ENCODE measurements at regions not wholly inside any gene's neighbourhood (a gene's known extent, or its start where the extent isn't known, plus 50 kb on each side); places are given as distances from the start of the nearest gene placed in this dataset.

DNA sequence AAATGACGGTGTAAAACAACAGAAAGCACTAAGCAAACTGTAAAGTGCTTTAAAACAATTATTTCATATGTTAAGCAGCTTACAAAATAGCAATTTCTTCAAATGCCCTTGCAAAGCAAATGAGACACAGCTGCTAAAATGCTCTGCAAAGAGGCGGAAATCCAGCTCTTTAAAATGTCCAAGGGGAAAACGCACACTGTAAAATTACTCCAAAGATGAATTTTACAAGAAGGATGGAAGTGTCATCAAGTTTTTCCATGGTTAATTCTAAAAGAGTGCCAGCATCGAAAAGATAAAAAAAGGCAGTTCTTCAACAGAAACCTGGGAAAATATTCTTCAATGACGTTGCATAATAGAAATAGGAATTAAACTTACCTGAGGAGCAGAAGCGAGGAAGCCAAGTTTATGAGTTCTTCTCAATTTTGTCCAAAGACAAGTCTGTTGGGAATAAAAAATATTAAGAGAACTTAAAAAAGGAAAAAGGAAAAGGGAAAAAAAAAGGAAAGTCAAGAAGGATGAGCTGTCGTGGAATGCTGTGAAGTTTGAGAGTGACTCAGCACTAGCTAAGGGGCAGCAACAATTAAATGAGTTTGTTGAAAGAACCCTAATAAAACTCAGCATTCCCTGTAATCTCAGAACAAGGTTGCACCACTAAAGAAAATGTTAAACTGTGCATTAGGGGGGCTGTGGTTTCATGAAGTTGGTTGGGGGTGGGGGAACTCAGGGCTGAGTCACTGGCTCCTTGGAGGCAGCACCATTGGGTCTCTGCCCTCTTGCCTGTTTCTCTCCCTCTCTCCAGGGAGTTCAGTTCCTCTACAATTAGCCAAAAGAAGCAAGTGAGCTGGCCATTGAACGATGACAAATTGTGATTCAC, 64.2 kb upstream of the BLID start:
- Histone ChIP-seq H3K27me3 (no peaks in the 10 kb centered on the region), H3K4me3 (no peak overlapping the region), H3K9me3 (no peaks in the 10 kb centered on the region), H3K27ac (peak overlapping the region; percentile 43 to 69 (median 61)), H3K36me3 (no peaks in the 10 kb centered on the region), H3K4me1 (peaks cover 0 to 28% (median 19%) of the 10 kb centered on the region in 4 donors)
- intact Hi-C loops (cut with DNase I): no loop called here
- DNase-seq: no peak
- TF ChIP-seq POLR2A (IDR thresholded peaks at IDR 0.05) (no peak), POLR2AphosphoS5 (IDR thresholded peaks at IDR 0.05) (peak in 1 of 4 donors; percentile 19)
- TF ChIP-seq, protein P1, sequence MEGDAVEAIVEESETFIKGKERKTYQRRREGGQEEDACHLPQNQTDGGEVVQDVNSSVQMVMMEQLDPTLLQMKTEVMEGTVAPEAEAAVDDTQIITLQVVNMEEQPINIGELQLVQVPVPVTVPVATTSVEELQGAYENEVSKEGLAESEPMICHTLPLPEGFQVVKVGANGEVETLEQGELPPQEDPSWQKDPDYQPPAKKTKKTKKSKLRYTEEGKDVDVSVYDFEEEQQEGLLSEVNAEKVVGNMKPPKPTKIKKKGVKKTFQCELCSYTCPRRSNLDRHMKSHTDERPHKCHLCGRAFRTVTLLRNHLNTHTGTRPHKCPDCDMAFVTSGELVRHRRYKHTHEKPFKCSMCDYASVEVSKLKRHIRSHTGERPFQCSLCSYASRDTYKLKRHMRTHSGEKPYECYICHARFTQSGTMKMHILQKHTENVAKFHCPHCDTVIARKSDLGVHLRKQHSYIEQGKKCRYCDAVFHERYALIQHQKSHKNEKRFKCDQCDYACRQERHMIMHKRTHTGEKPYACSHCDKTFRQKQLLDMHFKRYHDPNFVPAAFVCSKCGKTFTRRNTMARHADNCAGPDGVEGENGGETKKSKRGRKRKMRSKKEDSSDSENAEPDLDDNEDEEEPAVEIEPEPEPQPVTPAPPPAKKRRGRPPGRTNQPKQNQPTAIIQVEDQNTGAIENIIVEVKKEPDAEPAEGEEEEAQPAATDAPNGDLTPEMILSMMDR (IDR thresholded peaks at IDR 0.05): no peak
- WGBS, 2 donors: 65 to 66% methylated on average over 8 of the region's 8 CpGs

DNA sequence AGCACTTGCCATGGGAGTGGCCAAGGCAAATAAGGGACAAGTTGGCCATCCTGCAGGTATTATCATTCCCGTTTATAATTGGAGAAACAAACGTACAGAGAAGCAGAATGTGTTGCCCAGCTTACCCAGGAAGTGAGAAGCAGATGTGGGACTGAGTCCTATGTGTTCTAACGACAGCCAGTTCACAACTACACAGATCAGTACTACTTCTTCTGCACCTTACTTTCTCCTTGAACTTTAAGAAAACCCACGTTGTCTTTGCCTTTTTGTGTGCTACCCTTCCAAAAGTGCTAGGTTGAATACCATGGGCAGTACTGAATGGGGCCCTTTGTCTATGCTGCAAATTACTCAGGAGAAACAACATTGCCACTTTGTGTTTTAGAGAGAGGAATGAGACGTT, 62.8 kb upstream of the BLID start:
- no peaks in the 10 kb centered on the region for H3K9me3 ChIP-seq
- 43 to 56% methylated on average over 5 of the region's 5 CpGs for WGBS, 2 donors
- no peak overlapping the region for H3K4me3 ChIP-seq
- no peaks in the 10 kb centered on the region for H3K36me3 ChIP-seq
- H3K27ac ChIP-seq: no peak overlapping the region
- H3K4me1 ChIP-seq: peaks cover 0 to 28% (median 19%) of the 10 kb centered on the region in 4 donors
- H3K27me3 ChIP-seq: no peaks in the 10 kb centered on the region
- TF ChIP-seq EP300 (IDR thresholded peaks at IDR 0.05) (no peak), POLR2AphosphoS5 (IDR thresholded peaks at IDR 0.05) (no peak), POLR2A (IDR thresholded peaks at IDR 0.05) (no peak)
- TF ChIP-seq, protein P1 (IDR thresholded peaks at IDR 0.05): no peak
- intact Hi-C loops (cut with DNase I): no loop called here
- no peak for DNase-seq

DNA sequence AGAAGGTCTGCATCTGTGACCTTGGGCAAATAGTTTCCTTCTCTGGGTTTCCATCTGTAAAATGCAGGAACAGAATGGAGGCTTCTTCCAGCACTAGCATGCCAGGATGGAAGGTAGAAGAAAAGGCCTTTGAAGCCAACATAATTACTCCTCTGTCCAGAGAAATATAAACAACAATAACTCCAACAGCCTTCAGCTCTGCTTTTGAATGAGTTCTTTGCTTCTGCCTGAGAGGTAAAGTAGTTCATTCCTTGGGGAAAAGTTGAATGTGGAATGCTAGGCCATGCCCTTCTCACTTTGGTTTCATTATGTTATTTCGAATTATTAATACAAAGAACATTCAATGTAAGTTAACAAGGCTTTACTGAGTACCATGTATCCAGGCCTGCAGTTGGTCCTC, 61.2 kb upstream of the BLID start:
- peaks cover 0 to 31% (median 23%) of the 10 kb centered on the region in 4 donors for H3K4me1 ChIP-seq
- no peaks in the 10 kb centered on the region for H3K36me3 ChIP-seq
- no peaks in the 10 kb centered on the region for H3K27me3 ChIP-seq
- H3K27ac ChIP-seq: no peak overlapping the region
- DNase-seq: no peak
- WGBS, 2 donors: 75 to 86% methylated on average over 1 of the region's 1 CpG
- TF ChIP-seq POLR2AphosphoS5 (IDR thresholded peaks at IDR 0.05) (no peak), POLR2A (IDR thresholded peaks at IDR 0.05) (no peak), EP300 (IDR thresholded peaks at IDR 0.05) (no peak)
- TF ChIP-seq, protein P1 (IDR thresholded peaks at IDR 0.05): no peak
- intact Hi-C loops (cut with DNase I): no loop called here
- H3K4me3 ChIP-seq: no peak overlapping the region
- H3K9me3 ChIP-seq: no peaks in the 10 kb centered on the region

DNA sequence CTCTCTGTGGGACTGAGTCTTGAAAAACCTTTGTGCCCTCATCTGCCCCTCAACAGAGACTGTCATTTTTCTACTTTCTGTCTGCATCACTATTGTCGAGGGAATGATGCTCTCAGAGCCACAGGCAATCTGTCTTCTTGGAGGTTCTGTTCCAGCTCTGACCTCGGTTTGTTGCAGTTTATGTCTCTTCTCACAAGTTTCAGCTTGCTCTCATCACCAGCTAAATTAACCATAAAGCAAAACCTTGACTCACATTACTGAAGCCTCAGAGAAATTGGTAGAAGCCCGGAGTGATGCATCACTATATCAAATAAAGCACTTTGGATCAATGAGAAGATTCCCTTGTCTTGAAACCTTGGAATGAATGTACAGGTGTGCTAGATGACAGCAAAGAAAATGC, 60.6 kb upstream of the BLID start:
- 74 to 78% methylated on average over 3 of the region's 3 CpGs for WGBS, 2 donors
- intact Hi-C loops (cut with DNase I): no loop called here
- Histone ChIP-seq H3K4me1 (peaks cover 0 to 31% (median 23%) of the 10 kb centered on the region in 4 donors), H3K4me3 (no peak overlapping the region), H3K36me3 (no peaks in the 10 kb centered on the region), H3K27ac (no peak overlapping the region), H3K27me3 (no peaks in the 10 kb centered on the region), H3K9me3 (no peaks in the 10 kb centered on the region)
- no peak for DNase-seq
- no peak for TF ChIP-seq EP300 (IDR thresholded peaks at IDR 0.05)
- no peak for TF ChIP-seq POLR2AphosphoS5 (IDR thresholded peaks at IDR 0.05)
- TF ChIP-seq POLR2A (IDR thresholded peaks at IDR 0.05): no peak
- TF ChIP-seq, protein P1 (IDR thresholded peaks at IDR 0.05): no peak
